Gastroesophageal sphincter (tissue), 4 donors: ENCODE measurements at regions not wholly inside any gene's neighbourhood (a gene's known extent, or its start where the extent isn't known, plus 50 kb on each side); places are given as distances from the start of the nearest gene placed in this dataset.
A peak's percentile ranks its signal among the peaks of the same experiment; 100 is the strongest.

Experiments used
- ATAC-seq: fragments of 150-250 bp; one replicate; pipeline ENCODE4 v1.9.1; 2016; ENCODE audit warnings: mild to moderate bottlenecking, moderate library complexity
- H3K27ac ChIP-seq, 4 donors: fragments of 200-600 bp; sonication (generic) in 3 of 4; 1 replicate in 3 of 4; 2 replicates in 1 of 4; pipeline ENCODE4 v1.5.1; 2016 to 2019
- H3K27me3 ChIP-seq: fragments of 200-600 bp; sonication (generic); one replicate; pipeline ENCODE4 v1.5.1; 2019
- H3K36me3 ChIP-seq, 2 donors: fragments of 200-600 bp; sonication (generic); one replicate each; pipeline ENCODE4 v1.5.1; 2019; ENCODE audit warnings: control low read depth in 1 of 2
- H3K4me1 ChIP-seq, 3 donors: fragments of 200-600 bp; sonication (generic); 1 replicate in 2 of 3; 2 replicates in 1 of 3; pipeline ENCODE4 v1.5.1; 2016 to 2019; ENCODE audit warnings: control low read depth in 2 of 3
- H3K4me3 ChIP-seq, 2 donors: fragments of 200-600 bp; sonication (generic); one replicate each; pipeline ENCODE4 v1.5.1; 2019; ENCODE audit warnings: mild to moderate bottlenecking in 1 of 2, moderate library complexity in 1 of 2
- H3K9me3 ChIP-seq, 3 donors: fragments of 200-600 bp; sonication (generic); one replicate each; pipeline ENCODE4 v1.5.1; 2017 to 2019; ENCODE audit warnings: control low read depth in 2 of 3
- EP300 ChIP-seq: sonication (generic); formaldehyde crosslinking; IDR thresholded peaks from one replicate; pipeline ENCODE4 v1.6.1; 2017; ENCODE audit warnings: antibody characterized with exemption, mild to moderate bottlenecking
- POLR2A ChIP-seq, 2 donors: fragments of 450-650 bp; IDR thresholded peaks; one replicate each; pipeline ENCODE4 v1.6.1; 2017; ENCODE audit warnings: antibody characterized with exemption in 2 of 2, mild to moderate bottlenecking in 2 of 2, moderate library complexity in 1 of 2
- POLR2AphosphoS5 ChIP-seq: sonication (generic); formaldehyde crosslinking; IDR thresholded peaks from one replicate; pipeline ENCODE4 v1.6.1; 2017; ENCODE audit warnings: antibody characterized with exemption
- WGBS, 2 donors: methylation state at CpG; one replicate each; pipeline ENCODE4 v1.1.5; 2018; ENCODE audit warnings: low coverage in 1 of 2; 5-methylcytosine and 5-hydroxymethylcytosine counted together
- TF ChIP-seq, protein P1 (sequence below), 4 experiments: fragments of 200-600 bp in 2 of 4; fragments of 450-650 bp in 2 of 4; sonication (generic) in 1 of 4; IDR thresholded peaks; one replicate each; pipeline ENCODE4 v1.5.1; 2017 to 2019; ENCODE audit warnings: antibody characterized with exemption in 4 of 4, mild to moderate bottlenecking in 2 of 4, moderate library complexity in 2 of 4

DNA sequence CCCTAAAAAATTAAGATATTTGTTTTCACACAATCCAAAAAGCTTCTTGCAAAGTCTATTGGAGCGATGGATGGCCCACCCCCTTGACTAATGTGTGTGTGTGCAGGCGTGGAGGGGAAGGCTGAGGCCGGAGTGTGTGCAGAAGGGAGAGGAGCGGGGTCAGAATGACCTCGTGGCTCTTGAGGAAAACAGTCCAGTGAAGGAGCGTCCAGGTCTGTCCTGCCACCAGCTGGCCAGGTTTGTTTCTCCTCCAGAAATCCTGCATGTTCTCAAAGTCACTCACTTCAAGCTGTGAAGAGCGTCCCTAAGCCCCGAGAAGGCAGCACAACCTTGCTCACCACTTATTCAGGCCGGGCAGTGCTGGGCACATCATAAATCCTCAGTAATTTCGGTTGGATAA, 69.5 kb upstream of the SSX2IP start:
- Histone ChIP-seq H3K4me3 (no peak overlapping the region), H3K9me3 (no peaks in the 10 kb centered on the region), H3K36me3 (no peaks in the 10 kb centered on the region), H3K27ac (no peak overlapping the region), H3K27me3 (peaks cover 6% of the 10 kb centered on the region), H3K4me1 (peaks cover 0 to 16% (median 0%) of the 10 kb centered on the region in 3 donors)
- ATAC-seq: no peak
- 77 to 92% methylated on average over 5 to 9 of the region's 10 CpGs for WGBS, 2 donors
- TF ChIP-seq, protein P1, sequence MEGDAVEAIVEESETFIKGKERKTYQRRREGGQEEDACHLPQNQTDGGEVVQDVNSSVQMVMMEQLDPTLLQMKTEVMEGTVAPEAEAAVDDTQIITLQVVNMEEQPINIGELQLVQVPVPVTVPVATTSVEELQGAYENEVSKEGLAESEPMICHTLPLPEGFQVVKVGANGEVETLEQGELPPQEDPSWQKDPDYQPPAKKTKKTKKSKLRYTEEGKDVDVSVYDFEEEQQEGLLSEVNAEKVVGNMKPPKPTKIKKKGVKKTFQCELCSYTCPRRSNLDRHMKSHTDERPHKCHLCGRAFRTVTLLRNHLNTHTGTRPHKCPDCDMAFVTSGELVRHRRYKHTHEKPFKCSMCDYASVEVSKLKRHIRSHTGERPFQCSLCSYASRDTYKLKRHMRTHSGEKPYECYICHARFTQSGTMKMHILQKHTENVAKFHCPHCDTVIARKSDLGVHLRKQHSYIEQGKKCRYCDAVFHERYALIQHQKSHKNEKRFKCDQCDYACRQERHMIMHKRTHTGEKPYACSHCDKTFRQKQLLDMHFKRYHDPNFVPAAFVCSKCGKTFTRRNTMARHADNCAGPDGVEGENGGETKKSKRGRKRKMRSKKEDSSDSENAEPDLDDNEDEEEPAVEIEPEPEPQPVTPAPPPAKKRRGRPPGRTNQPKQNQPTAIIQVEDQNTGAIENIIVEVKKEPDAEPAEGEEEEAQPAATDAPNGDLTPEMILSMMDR (IDR thresholded peaks at IDR 0.05): no peak
- TF ChIP-seq POLR2AphosphoS5: no peak
- TF ChIP-seq EP300: no peak
- no peak for TF ChIP-seq POLR2A (IDR thresholded peaks at IDR 0.05)

DNA sequence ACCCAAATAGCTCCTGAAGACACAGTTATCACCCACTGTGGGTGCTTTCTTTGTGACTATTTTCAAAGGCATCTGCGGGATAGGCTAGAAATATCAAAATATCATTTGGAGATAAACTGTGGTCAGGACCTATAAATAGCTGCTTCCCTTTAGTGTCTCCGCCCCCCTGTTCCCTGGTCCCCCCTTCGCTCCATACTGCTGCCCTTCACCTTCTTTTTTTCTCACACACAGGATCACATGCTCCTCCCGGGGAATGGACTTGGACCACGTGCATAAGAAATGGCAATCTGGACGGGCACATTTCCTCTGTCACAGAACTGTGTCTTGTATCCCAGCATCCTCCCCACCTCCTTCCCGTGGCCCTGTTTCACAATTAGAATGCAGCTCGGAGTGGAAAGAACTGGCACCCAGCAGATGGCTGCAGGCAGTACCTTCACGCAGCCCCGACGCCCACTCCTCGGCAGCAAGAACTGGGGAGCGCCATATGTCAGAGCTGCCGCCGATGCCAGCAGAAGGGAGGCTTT, 68.8 kb upstream of the SSX2IP start:
- TF ChIP-seq EP300: no peak
- no peak for TF ChIP-seq POLR2A (IDR thresholded peaks at IDR 0.05)
- no peak for TF ChIP-seq POLR2AphosphoS5
- TF ChIP-seq, protein P1 (IDR thresholded peaks at IDR 0.05): no peak
- H3K9me3 ChIP-seq: no peaks in the 10 kb centered on the region
- 33 to 57% methylated on average over 5 to 11 of the region's 15 CpGs for WGBS, 2 donors
- H3K27me3 ChIP-seq: no peaks in the 10 kb centered on the region
- ATAC-seq: peak; percentile 19
- no peaks in the 10 kb centered on the region for H3K36me3 ChIP-seq
- H3K27ac ChIP-seq: no peak overlapping the region
- H3K4me1 ChIP-seq: peaks cover 0 to 16% (median 0%) of the 10 kb centered on the region in 3 donors
- H3K4me3 ChIP-seq: peak overlapping the region in 1 of 2 donors; percentile 22

DNA sequence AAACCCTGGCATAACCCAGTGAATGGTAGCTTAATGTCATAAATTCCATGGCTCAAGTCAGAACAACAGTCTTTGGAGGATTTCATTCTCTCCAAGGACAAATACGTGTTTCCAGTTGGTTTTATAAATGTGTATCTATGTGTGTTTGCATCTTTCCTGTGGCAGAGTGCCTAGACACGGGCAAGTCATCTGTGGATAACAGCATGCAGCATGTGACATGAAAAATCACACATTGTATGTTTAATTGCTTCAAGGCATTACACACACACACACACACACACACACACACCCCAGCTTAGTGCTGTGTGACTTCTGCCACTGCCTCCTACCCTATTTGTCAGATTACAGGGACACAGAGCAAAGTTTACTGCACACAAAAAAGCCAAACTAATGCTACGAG, 68.2 kb upstream of the SSX2IP start:
- Histone ChIP-seq H3K9me3 (no peaks in the 10 kb centered on the region), H3K36me3 (no peaks in the 10 kb centered on the region), H3K27me3 (no peaks in the 10 kb centered on the region), H3K27ac (no peak overlapping the region), H3K4me1 (peaks cover 0 to 16% (median 0%) of the 10 kb centered on the region in 3 donors), H3K4me3 (peak overlapping the region in 1 of 2 donors; percentile 22)
- TF ChIP-seq POLR2AphosphoS5: no peak
- TF ChIP-seq POLR2A (IDR thresholded peaks at IDR 0.05): no peak
- TF ChIP-seq EP300: no peak
- TF ChIP-seq, protein P1 (IDR thresholded peaks at IDR 0.05): no peak
- ATAC-seq: no peak
- WGBS, 2 donors: 40 to 46% methylated on average over 1 to 2 of the region's 3 CpGs

DNA sequence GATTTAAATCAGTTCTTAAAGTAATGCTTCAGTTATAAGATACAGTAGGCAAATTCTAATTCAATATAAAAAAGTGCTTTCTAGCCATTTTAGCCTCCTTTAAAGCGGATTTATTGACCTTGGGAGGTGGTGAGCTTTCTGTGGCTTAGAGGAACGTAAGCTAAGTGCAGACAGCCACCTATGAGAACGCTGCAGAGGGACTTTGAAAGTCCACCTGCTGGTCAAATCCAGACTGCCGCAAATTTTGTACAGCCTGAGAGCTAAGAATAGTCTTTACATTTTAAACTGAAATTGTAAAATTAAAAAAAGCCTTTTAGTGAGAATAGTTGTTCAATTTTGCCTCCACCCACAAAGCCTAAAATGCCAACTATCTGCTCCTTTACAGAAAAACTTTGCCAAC, 67.0 kb upstream of the SSX2IP start:
- Histone ChIP-seq H3K27ac (no peak overlapping the region), H3K27me3 (no peaks in the 10 kb centered on the region), H3K4me3 (no peak overlapping the region), H3K9me3 (no peaks in the 10 kb centered on the region), H3K36me3 (no peaks in the 10 kb centered on the region), H3K4me1 (peaks cover 0 to 16% (median 0%) of the 10 kb centered on the region in 3 donors)
- TF ChIP-seq POLR2AphosphoS5 (no peak), POLR2A (IDR thresholded peaks at IDR 0.05) (no peak), EP300 (no peak)
- TF ChIP-seq, protein P1 (IDR thresholded peaks at IDR 0.05): no peak
- no peak for ATAC-seq
- 92 to 100% methylated on average over 3 to 4 of the region's 4 CpGs for WGBS, 2 donors

DNA sequence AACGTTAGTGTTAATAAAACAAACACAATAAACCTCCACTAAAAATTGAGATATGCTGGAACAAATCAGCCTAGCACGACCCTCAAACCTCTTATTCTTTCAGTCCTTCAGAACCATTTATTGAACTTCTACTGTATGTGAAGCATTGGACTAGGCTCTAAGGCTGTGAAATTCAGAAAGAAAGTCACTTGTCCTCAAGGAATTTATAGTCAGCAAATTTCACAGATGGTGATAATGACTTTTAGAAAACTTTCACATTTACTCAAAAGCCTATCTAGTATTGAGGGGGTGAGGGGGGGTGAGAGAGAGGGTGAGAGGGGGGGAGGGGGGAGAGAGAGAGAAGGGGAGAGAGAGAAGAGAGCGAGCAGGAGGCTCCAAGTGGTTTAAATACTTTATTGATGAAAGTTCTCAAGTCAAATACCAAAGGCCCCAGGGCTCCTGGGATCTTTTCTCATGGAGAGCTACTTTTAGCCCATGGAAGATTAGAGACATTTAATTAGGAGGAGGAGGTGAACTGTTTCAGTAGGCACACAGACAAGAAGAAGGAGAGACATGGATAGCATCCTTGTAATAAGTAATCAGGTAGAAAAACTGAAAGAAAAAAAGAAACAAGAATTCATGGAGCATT, 66.3 kb upstream of the SSX2IP start:
- H3K4me1 ChIP-seq: peaks cover 0 to 16% (median 0%) of the 10 kb centered on the region in 3 donors
- 58 to 79% methylated on average over 2 to 3 of the region's 3 CpGs for WGBS, 2 donors
- no peaks in the 10 kb centered on the region for H3K36me3 ChIP-seq
- H3K27ac ChIP-seq: no peak overlapping the region
- no peak for ATAC-seq
- H3K9me3 ChIP-seq: no peaks in the 10 kb centered on the region
- no peaks in the 10 kb centered on the region for H3K27me3 ChIP-seq
- no peak for TF ChIP-seq POLR2AphosphoS5
- TF ChIP-seq, protein P1 (IDR thresholded peaks at IDR 0.05): no peak
- H3K4me3 ChIP-seq: no peak overlapping the region
